ENCODE measurements at regions not wholly inside any gene's neighbourhood (a gene's known extent, or its start where the extent isn't known, plus 50 kb on each side); places are given as distances from the start of the nearest gene placed in this dataset.

GRCh38 chr5:173714551-173715428 lies 98.3 kb upstream of the BOD1 start:
- peaks cover 42% of the 10 kb centered on the region for H3K4me1 ChIP-seq (ENCODE audit: insufficient read depth, low read length)
- FAIRE-seq: no peak
- CTCF ChIA-PET (ENCODE audit: low intra/inter-chr PET ratio, low total read pairs): no interaction called here

More at GRCh38 chr5:173714551-173715428, 98.3 kb upstream of the BOD1 start:
- Histone ChIP-seq H3K27ac (ENCODE audit: extremely low read length, insufficient read depth, low read length) (no peak overlapping the region), H3K9me3 (ENCODE audit: low read length) (no peaks in the 10 kb centered on the region), H3K79me2 (ENCODE audit: insufficient read depth, low read length) (no peaks in the 10 kb centered on the region), H3K9ac (ENCODE audit: insufficient read depth, low read depth, low read length) (no peak overlapping the region), H4K20me1 (ENCODE audit: insufficient read depth, low read length) (no peaks in the 10 kb centered on the region), H3K4me2 (ENCODE audit: low read depth, low read length) (no peak overlapping the region), H3K27me3 (ENCODE audit: control insufficient read depth in 1 of 2, insufficient read depth in 2 of 2, low read length in 2 of 2) (no peaks in the 10 kb centered on the region), H2AFZ (ENCODE audit: low read length) (no peak overlapping the region), H3K36me3 (replicated peaks in 1 of 2; ENCODE audit: control insufficient read depth in 1 of 2, insufficient read depth in 2 of 2, low read length in 2 of 2) (no peaks in the 10 kb centered on the region), H3K4me3 (replicated peaks in 1 of 3; ENCODE audit: insufficient read depth in 1 of 3, low read depth in 2 of 3, low read length in 3 of 3) (no peak overlapping the region)
- 90% methylated on average over 12 of the region's 12 CpGs for WGBS (ENCODE audit: low lambda C conversion rate)
- no peak for ATAC-seq
- POLR2A ChIA-PET: interaction anchor here (1.8 kb wide), 1 partner anchor 8 kb away, joined by 5 read pairs; no protein-coding TSS in a partner anchor
- in situ Hi-C loops (cut with HindIII; ENCODE audit: extremely low pct_ligation_motif_present, low pct_unique_long_range_greater_than_20kb) (no loop called here), intact Hi-C loops (cut with micrococcal nuclease; ENCODE audit: unreplicated experiment) (no loop called here)
- no peak for DNase-seq (ENCODE audit: low spot score)
- BruUV-seq (replicated peaks): no TSS peak
- TF ChIP-seq ZNF629 (CRISPR knock-in tag; conservative IDR thresholded peaks at IDR 0.05): peak; percentile 42; the same call in 1 of the 2 replicates
- no peak for TF ChIP-seq HNF4G (IDR thresholded peaks at IDR 0.05; ENCODE audit: borderline replicate concordance, low read depth, low read length)
- no peak for TF ChIP-seq HNF4G (CRISPR knock-in tag; IDR thresholded peaks at IDR 0.05; ENCODE audit: borderline replicate concordance, low read depth)
- no peak for TF ChIP-seq ZNF564 (CRISPR knock-in tag; IDR thresholded peaks at IDR 0.05)
- TF ChIP-seq ZFP91 (CRISPR knock-in tag; IDR thresholded peaks at IDR 0.05; ENCODE audit: borderline replicate concordance): no peak
- TF ChIP-seq RERE (CRISPR knock-in tag; IDR thresholded peaks at IDR 0.05; ENCODE audit: low read depth): no peak
- TF ChIP-seq SMYD3 (CRISPR knock-in tag; IDR thresholded peaks at IDR 0.05): no peak
- no peak for TF ChIP-seq JUND (CRISPR knock-in tag; IDR thresholded peaks at IDR 0.05)

All from HepG2 (cell line).